B cell (primary cell): ENCODE measurements at regions not wholly inside any gene's neighbourhood (a gene's known extent, or its start where the extent isn't known, plus 50 kb on each side); places are given as distances from the start of the nearest gene placed in this dataset.

Experiments
- ATAC-seq: fragments of 200-7000 bp; cut with Tn5 transposase; one replicate; pipeline ENCODE4 v1.10.0; 2021; ENCODE audit warnings: low read depth, mild to moderate bottlenecking, moderate number of reproducible peaks, moderate library complexity
- CTCF ChIA-PET: fragments of 350-600 bp; sonication (Branson Sonifier 250); formaldehyde crosslinking; loops from one replicate; lab custom pipeline; 2021; ENCODE audit warnings: antibody characterized with exemption, inconsistent platforms; lab: Charles Lee
- POLR2A ChIA-PET: fragments of 350-600 bp; sonication (Branson Sonifier 250); formaldehyde crosslinking; loops from one replicate; lab custom pipeline; 2021; ENCODE audit warnings: antibody characterized with exemption; lab: Charles Lee
- DNase-seq: peaks from one replicate; pipeline ENCODE4 v3.0.0; 2013
- H2AFZ ChIP-seq: 2 replicates; pipeline ENCODE4 v1.6.1; 2012; ENCODE audit warnings: mild to moderate bottlenecking, low read depth, low read length; ENCODE audit not compliant: insufficient read depth, poor library complexity, severe bottlenecking
- H3K27ac ChIP-seq, 2 donors: 1 replicate in 1 of 2; 2 replicates in 1 of 2; pipeline ENCODE4 v1.5.1; 2012 to 2013; ENCODE audit warnings: low read length in 2 of 2, mild to moderate bottlenecking in 2 of 2, moderate library complexity in 1 of 2
- H3K27me3 ChIP-seq, 4 experiments: fragments of 200-600 bp in 1 of 4; sonication (generic) in 1 of 4; replicated peaks in 1 of 4; 1 replicate in 2 of 4; 2 replicates in 2 of 4; pipeline versions ENCODE4 v1.6.1 to v1.7.0; 2013 to 2016; ENCODE audit warnings: low read length in 3 of 4, mild to moderate bottlenecking in 2 of 4, mixed read lengths in 1 of 4, moderate library complexity in 1 of 4; ENCODE audit not compliant: insufficient read depth in 4 of 4, control insufficient read depth in 3 of 4; ENCODE audit errors: control extremely low read depth in 1 of 4
- H3K36me3 ChIP-seq, 2 experiments: replicated peaks in 1 of 2; 1 replicate in 1 of 2; 2 replicates in 1 of 2; pipeline versions ENCODE4 v1.6.1 to v1.7.1; 2013; ENCODE audit warnings: low read length in 1 of 2; ENCODE audit not compliant: insufficient read depth in 2 of 2, control insufficient read depth in 1 of 2; ENCODE audit errors: control extremely low read depth in 1 of 2, extremely low read depth in 1 of 2
- H3K4me1 ChIP-seq, 2 donors: fragments of 200-600 bp in 1 of 2; sonication (generic) in 1 of 2; 1 replicate in 1 of 2; 2 replicates in 1 of 2; pipeline versions ENCODE4 v1.5.1 to v1.6.1; 2013 to 2017; ENCODE audit warnings: low read length in 2 of 2; ENCODE audit not compliant: control insufficient read depth in 2 of 2, insufficient read depth in 2 of 2
- H3K4me2 ChIP-seq: replicated peaks from 2 replicates; pipeline ENCODE3; 2012; ENCODE audit warnings: mild to moderate bottlenecking, low read depth, low read length; ENCODE audit not compliant: poor library complexity, severe bottlenecking
- H3K4me3 ChIP-seq, 5 experiments: fragments of 200-600 bp in 1 of 5; sonication (generic) in 1 of 5; 1 replicate in 3 of 5; 2 replicates in 2 of 5; pipeline versions ENCODE4 v1.5.1 to v1.7.0; 2011 to 2016; ENCODE audit warnings: low read length in 4 of 5, mild to moderate bottlenecking in 4 of 5, low read depth in 2 of 5, control low read depth in 1 of 5, moderate library complexity in 1 of 5; ENCODE audit not compliant: insufficient read depth in 1 of 5; ENCODE audit errors: control extremely low read depth in 1 of 5, extremely low read depth in 1 of 5
- H3K79me2 ChIP-seq: fragments of 200-600 bp; sonication (generic); one replicate; pipeline ENCODE4 v1.6.0; 2016; ENCODE audit warnings: low read length; ENCODE audit not compliant: control insufficient read depth, insufficient read depth
- H3K9ac ChIP-seq: fragments of 200-600 bp; sonication (generic); 2 replicates; pipeline ENCODE4 v1.6.1; 2017; ENCODE audit warnings: mild to moderate bottlenecking, low read length, moderate library complexity
- H3K9me3 ChIP-seq, 3 donors: one replicate each; pipeline versions ENCODE4 v1.6.1 to v1.7.1; 2013; ENCODE audit warnings: low read length in 2 of 3; ENCODE audit not compliant: control insufficient read depth in 2 of 3, insufficient read depth in 1 of 3; ENCODE audit errors: control extremely low read depth in 1 of 3
- H4K20me1 ChIP-seq: 2 replicates; pipeline ENCODE4 v1.6.0; 2012; ENCODE audit warnings: mild to moderate bottlenecking, low read length; ENCODE audit not compliant: insufficient read depth, control insufficient read depth, poor library complexity, severe bottlenecking
- H3K27ac Mint-ChIP-seq: one replicate; pipeline ENCODE4 v1.8.0; 2021; ENCODE audit warnings: mixed read lengths
- H3K27me3 Mint-ChIP-seq: one replicate; pipeline ENCODE4 v1.8.0; 2021; ENCODE audit warnings: mixed read lengths
- H3K4me1 Mint-ChIP-seq: one replicate; pipeline ENCODE4 v1.8.0; 2021; ENCODE audit warnings: mixed read lengths
- H3K4me3 Mint-ChIP-seq: one replicate; pipeline ENCODE4 v1.8.0; 2021; ENCODE audit warnings: mixed read lengths
- H3K9me3 Mint-ChIP-seq: one replicate; pipeline ENCODE4 v1.8.0; 2022; ENCODE audit warnings: mixed read lengths; ENCODE audit not compliant: insufficient read depth
- CTCF ChIP-seq: fragments of 200-600 bp; IDR thresholded peaks from one replicate; pipeline ENCODE4 v1.8.0; 2022; ENCODE audit warnings: antibody characterized with exemption, mild to moderate bottlenecking
- EZH2 ChIP-seq: IDR thresholded peaks from 2 replicates; pipeline ENCODE4 v1.6.1; 2012; ENCODE audit warnings: borderline replicate concordance, low read depth, mild to moderate bottlenecking, moderate library complexity, low read length; ENCODE audit not compliant: insufficient read depth, poor library complexity, severe bottlenecking
- WGBS: methylation state at CpG from one replicate; pipeline ENCODE4 v1.1.5; 2013; ENCODE audit warnings: missing lambda C conversion rate; ENCODE audit not compliant: insufficient coverage; 5-methylcytosine and 5-hydroxymethylcytosine counted together
- intact Hi-C: fragments of 100-400 bp; cut with micrococcal nuclease; formaldehyde crosslinking; loops from one replicate; pipeline ENCODE4 v1.10.0; 2022

GRCh38 chr6:92361990-92362389 lies 1057.4 kb downstream of the EPHA7 start:
- no peaks in the 10 kb centered on the region for H3K79me2 ChIP-seq
- H3K27ac ChIP-seq, result no peak overlapping the region
- ChIA-PET CTCF (no interaction called here), POLR2A (no interaction called here)
- intact Hi-C loops, result no loop called here
- H4K20me1 ChIP-seq, result no peaks in the 10 kb centered on the region
- no peak for ATAC-seq
- H3K27ac Mint-ChIP-seq, result no peak overlapping the region
- H3K4me3 Mint-ChIP-seq, result no peak overlapping the region
- peaks cover 2% of the 10 kb centered on the region for H3K9me3 Mint-ChIP-seq
- no peak overlapping the region for H3K4me3 ChIP-seq
- TF ChIP-seq CTCF (no peak), EZH2 (no peak)
- no peaks in the 10 kb centered on the region for H3K4me1 Mint-ChIP-seq
- no peak overlapping the region for H3K9ac ChIP-seq
- H2AFZ ChIP-seq, result no peak overlapping the region
- H3K4me1 ChIP-seq, result no peaks in the 10 kb centered on the region
- no peaks in the 10 kb centered on the region for H3K36me3 ChIP-seq
- H3K4me2 ChIP-seq, result no peak overlapping the region
- 86% methylated on average over 9 of the region's 9 CpGs for WGBS
- no peaks in the 10 kb centered on the region for H3K27me3 Mint-ChIP-seq
- no peaks in the 10 kb centered on the region for H3K9me3 ChIP-seq
- H3K27me3 ChIP-seq, result no peaks in the 10 kb centered on the region
- no peak for DNase-seq

- intact Hi-C loops, result no loop called here
- H3K9me3 ChIP-seq, result no peaks in the 10 kb centered on the region
- CTCF ChIA-PET, result no interaction called here
- H3K79me2 ChIP-seq, result no peaks in the 10 kb centered on the region
- H3K9ac ChIP-seq, result no peak overlapping the region
- ATAC-seq (no peak), DNase-seq (no peak)
- H3K4me3 Mint-ChIP-seq, result no peak overlapping the region
- 95% methylated on average over 2 of the region's 2 CpGs for WGBS
- no peaks in the 10 kb centered on the region for H3K27me3 Mint-ChIP-seq
- no peak overlapping the region for H2AFZ ChIP-seq
- TF ChIP-seq CTCF, result no peak
- no peak for TF ChIP-seq EZH2
- POLR2A ChIA-PET, result no interaction called here
- H4K20me1 ChIP-seq, result no peaks in the 10 kb centered on the region
- H3K9me3 Mint-ChIP-seq, result no peaks in the 10 kb centered on the region
- no peak overlapping the region for H3K4me3 ChIP-seq
- no peaks in the 10 kb centered on the region for H3K4me1 Mint-ChIP-seq
- no peaks in the 10 kb centered on the region for H3K27me3 ChIP-seq
- no peak overlapping the region for H3K27ac Mint-ChIP-seq
- no peak overlapping the region for H3K27ac ChIP-seq
- no peak overlapping the region for H3K4me2 ChIP-seq
- no peaks in the 10 kb centered on the region for H3K36me3 ChIP-seq
- H3K4me1 ChIP-seq, result no peaks in the 10 kb centered on the region
Observed at GRCh38 chr6:92354270-92354829, 1065.0 kb downstream of the EPHA7 start.
